Prostate gland (tissue), 2 donors: ENCODE measurements at regions not wholly inside any gene's neighbourhood (a gene's known extent, or its start where the extent isn't known, plus 50 kb on each side); places are given as distances from the start of the nearest gene placed in this dataset.

ENCODE experiments used
- POLR2A ChIP-seq: fragments of 450-650 bp; IDR thresholded peaks from one replicate; pipeline ENCODE4 v1.6.1; 2016; ENCODE audit warnings: antibody characterized with exemption, mild to moderate bottlenecking
- POLR2AphosphoS5 ChIP-seq: sonication (generic); formaldehyde crosslinking; IDR thresholded peaks from one replicate; pipeline ENCODE4 v1.6.1; 2017; ENCODE audit warnings: antibody characterized with exemption
- TF ChIP-seq, protein P1 (sequence below), 4 experiments: fragments of 200-600 bp in 2 of 4; fragments of 450-650 bp in 2 of 4; sonication (generic) in 2 of 4; IDR thresholded peaks; 1 replicate in 3 of 4; 2 replicates in 1 of 4; pipeline ENCODE4 v1.5.1; 2016 to 2019; ENCODE audit warnings: antibody characterized with exemption in 4 of 4, mild to moderate bottlenecking in 2 of 4, moderate library complexity in 2 of 4

- TF ChIP-seq, protein P1, sequence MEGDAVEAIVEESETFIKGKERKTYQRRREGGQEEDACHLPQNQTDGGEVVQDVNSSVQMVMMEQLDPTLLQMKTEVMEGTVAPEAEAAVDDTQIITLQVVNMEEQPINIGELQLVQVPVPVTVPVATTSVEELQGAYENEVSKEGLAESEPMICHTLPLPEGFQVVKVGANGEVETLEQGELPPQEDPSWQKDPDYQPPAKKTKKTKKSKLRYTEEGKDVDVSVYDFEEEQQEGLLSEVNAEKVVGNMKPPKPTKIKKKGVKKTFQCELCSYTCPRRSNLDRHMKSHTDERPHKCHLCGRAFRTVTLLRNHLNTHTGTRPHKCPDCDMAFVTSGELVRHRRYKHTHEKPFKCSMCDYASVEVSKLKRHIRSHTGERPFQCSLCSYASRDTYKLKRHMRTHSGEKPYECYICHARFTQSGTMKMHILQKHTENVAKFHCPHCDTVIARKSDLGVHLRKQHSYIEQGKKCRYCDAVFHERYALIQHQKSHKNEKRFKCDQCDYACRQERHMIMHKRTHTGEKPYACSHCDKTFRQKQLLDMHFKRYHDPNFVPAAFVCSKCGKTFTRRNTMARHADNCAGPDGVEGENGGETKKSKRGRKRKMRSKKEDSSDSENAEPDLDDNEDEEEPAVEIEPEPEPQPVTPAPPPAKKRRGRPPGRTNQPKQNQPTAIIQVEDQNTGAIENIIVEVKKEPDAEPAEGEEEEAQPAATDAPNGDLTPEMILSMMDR (IDR thresholded peaks at IDR 0.05), result no peak
- TF ChIP-seq POLR2A, result no peak
- no peak for TF ChIP-seq POLR2AphosphoS5
Measured at GRCh38 chr9:6113819-6114218, 98.4 kb upstream of the RANBP6 start.
